Endodermal cell (in vitro differentiated cells): ENCODE measurements at regions not wholly inside any gene's neighbourhood (a gene's known extent, or its start where the extent isn't known, plus 50 kb on each side); places are given as distances from the start of the nearest gene placed in this dataset.

ENCODE experiments used
- DNase-seq: peaks from one replicate; pipeline ENCODE4 v3.0.0-alpha.2; 2017
- H3K27ac ChIP-seq: 2 replicates; pipeline ENCODE4 v1.5.1; 2013; ENCODE audit warnings: mild to moderate bottlenecking, low read depth, low read length, moderate library complexity
- H3K27me3 ChIP-seq: 2 replicates; pipeline ENCODE4 v1.6.1; 2013; ENCODE audit warnings: mild to moderate bottlenecking, low read length, moderate library complexity; ENCODE audit not compliant: insufficient read depth, control insufficient read depth, poor library complexity, severe bottlenecking
- H3K36me3 ChIP-seq: 2 replicates; pipeline ENCODE4 v1.7.0; 2013; ENCODE audit warnings: mild to moderate bottlenecking, low read length, moderate library complexity; ENCODE audit not compliant: control insufficient read depth, insufficient read depth
- H3K4me1 ChIP-seq: one replicate; pipeline ENCODE4 v1.7.0; 2013; ENCODE audit warnings: low read length; ENCODE audit not compliant: control insufficient read depth, insufficient read depth
- H3K4me3 ChIP-seq: 2 replicates; pipeline ENCODE4 v1.5.1; 2013; ENCODE audit warnings: mild to moderate bottlenecking, low read length, moderate library complexity
- H3K9ac ChIP-seq: 2 replicates; pipeline ENCODE4 v1.6.1; 2013; ENCODE audit warnings: mild to moderate bottlenecking, low read length, moderate library complexity; ENCODE audit not compliant: poor library complexity, severe bottlenecking; ENCODE audit errors: extremely low read depth
- H3K9me3 ChIP-seq: 2 replicates; pipeline ENCODE4 v1.6.1; 2013; ENCODE audit warnings: mild to moderate bottlenecking, low read length, moderate library complexity; ENCODE audit not compliant: control insufficient read depth
- H3K27ac Mint-ChIP-seq: 2 replicates; pipeline ENCODE4 v1.8.0; 2020; ENCODE audit warnings: mixed read lengths
- H3K27me3 Mint-ChIP-seq: 2 replicates; pipeline ENCODE4 v1.8.0; 2021; ENCODE audit warnings: mild to moderate bottlenecking, mixed read lengths; ENCODE audit not compliant: insufficient read depth
- H3K36me3 Mint-ChIP-seq: 2 replicates; pipeline ENCODE4 v1.8.0; 2020; ENCODE audit warnings: low read depth, mixed read lengths
- H3K4me1 Mint-ChIP-seq: 2 replicates; pipeline ENCODE4 v1.8.0; 2020; ENCODE audit warnings: mixed read lengths
- H3K4me3 Mint-ChIP-seq: 2 replicates; pipeline ENCODE4 v1.8.0; 2020; ENCODE audit warnings: mild to moderate bottlenecking, moderate library complexity, mixed read lengths
- H3K9me3 Mint-ChIP-seq: 2 replicates; pipeline ENCODE4 v1.8.0; 2020; ENCODE audit warnings: mild to moderate bottlenecking, mixed read lengths
- CTCF ChIP-seq: fragments of 200-600 bp; sonication (generic); conservative IDR thresholded peaks from 2 replicates; pipeline ENCODE4 v1.5.0; 2021; ENCODE audit warnings: antibody characterized with exemption, mild to moderate bottlenecking
- WGBS, 2 experiments: methylation state at CpG; one replicate each; pipeline versions ENCODE4 v1.1.5 to v1.1.7; 2013; ENCODE audit warnings: missing lambda C conversion rate in 2 of 2, mixed read lengths in 1 of 2; ENCODE audit not compliant: insufficient coverage in 1 of 2, insufficient read length in 1 of 2; 5-methylcytosine and 5-hydroxymethylcytosine counted together

GRCh38 chr5:91472631-91473030 lies 89.5 kb upstream of the ARRDC3 start:
- Mint-ChIP-seq H3K27ac (no peak overlapping the region), H3K36me3 (no peaks in the 10 kb centered on the region)
- no peak for DNase-seq

GRCh38 chr5:91469517-91470165 lies 86.5 kb upstream of the ARRDC3 start:
- DNase-seq = no peak
- Mint-ChIP-seq H3K4me1 (peaks cover 7% of the 10 kb centered on the region), H3K27ac (no peak overlapping the region), H3K4me3 (no peak overlapping the region), H3K27me3 (no peaks in the 10 kb centered on the region), H3K9me3 (no peaks in the 10 kb centered on the region), H3K36me3 (no peaks in the 10 kb centered on the region)
- Histone ChIP-seq H3K4me1 (no peaks in the 10 kb centered on the region), H3K9me3 (no peaks in the 10 kb centered on the region), H3K9ac (no peak overlapping the region), H3K36me3 (no peaks in the 10 kb centered on the region), H3K27me3 (no peaks in the 10 kb centered on the region), H3K27ac (no peak overlapping the region), H3K4me3 (no peak overlapping the region)
- WGBS, 2 experiments = 92% methylated on average over 7 to 10 of the region's 10 CpGs
- TF ChIP-seq CTCF = no peak

More at GRCh38 chr5:91472631-91473030, 89.5 kb upstream of the ARRDC3 start:
- no peaks in the 10 kb centered on the region for H3K4me1 ChIP-seq
- no peak overlapping the region for H3K27ac ChIP-seq
- no peaks in the 10 kb centered on the region for H3K36me3 ChIP-seq
- TF ChIP-seq CTCF = no peak
- Mint-ChIP-seq H3K4me3 (no peak overlapping the region), H3K9me3 (no peaks in the 10 kb centered on the region), H3K27me3 (no peaks in the 10 kb centered on the region), H3K4me1 (peaks cover 7% of the 10 kb centered on the region)
- no peak overlapping the region for H3K9ac ChIP-seq
- 88 to 100% methylated on average over 1 of the region's 1 CpG for WGBS, 2 experiments
- no peak overlapping the region for H3K4me3 ChIP-seq
- no peaks in the 10 kb centered on the region for H3K9me3 ChIP-seq
- no peaks in the 10 kb centered on the region for H3K27me3 ChIP-seq

- no peaks in the 10 kb centered on the region for H3K27me3 Mint-ChIP-seq
- no peak for TF ChIP-seq CTCF
- no peak overlapping the region for H3K4me3 ChIP-seq
- no peaks in the 10 kb centered on the region for H3K36me3 Mint-ChIP-seq
- H3K9me3 Mint-ChIP-seq = no peaks in the 10 kb centered on the region
- no peaks in the 10 kb centered on the region for H3K27me3 ChIP-seq
- H3K4me3 Mint-ChIP-seq = no peak overlapping the region
- H3K36me3 ChIP-seq = no peaks in the 10 kb centered on the region
- H3K4me1 ChIP-seq = no peaks in the 10 kb centered on the region
- no peak overlapping the region for H3K27ac ChIP-seq
- WGBS, 2 experiments = 92 to 93% methylated on average over 3 to 7 of the region's 7 CpGs
- no peak for DNase-seq
- H3K27ac Mint-ChIP-seq = no peak overlapping the region
- H3K9me3 ChIP-seq = no peaks in the 10 kb centered on the region
- H3K4me1 Mint-ChIP-seq = peaks cover 7% of the 10 kb centered on the region
- H3K9ac ChIP-seq = no peak overlapping the region
Measured at GRCh38 chr5:91468651-91469422, 85.7 kb upstream of the ARRDC3 start.
